NCI-H1417 treated with DMSO at 0.1 percent for 48 hours (cell line): ENCODE measurements at regions not wholly inside any gene's neighbourhood (a gene's known extent, or its start where the extent isn't known, plus 50 kb on each side); places are given as distances from the start of the nearest gene placed in this dataset.

Experiments used
- DNase-seq: peaks from one replicate; lab custom pipeline; 2025; lab: John Stamatoyannopoulos, UW

- no peak for DNase-seq
Observed at GRCh38 chr2:38509947-38510326, 92.8 kb downstream of the HNRNPLL start.

GRCh38 chr2:38509314-38509946 lies 93.3 kb downstream of the HNRNPLL start:
- DNase-seq: no peak

- DNase-seq: peak; percentile 45
Observed at GRCh38 chr2:38508311-38509039, 94.3 kb downstream of the HNRNPLL start.

- no peak for DNase-seq
Observed at GRCh38 chr2:38507712-38508111, 95.0 kb downstream of the HNRNPLL start.

- no peak for DNase-seq
Observed at GRCh38 chr2:38505779-38506178, 96.9 kb downstream of the HNRNPLL start.

- no peak for DNase-seq
Observed at GRCh38 chr2:38504169-38504568, 98.6 kb downstream of the HNRNPLL start.

- DNase-seq: no peak
Observed at GRCh38 chr2:38502107-38502506, 100.6 kb downstream of the HNRNPLL start.

- DNase-seq: no peak
Observed at GRCh38 chr2:38500283-38500634, 102.5 kb downstream of the HNRNPLL start.

- DNase-seq: no peak
Observed at GRCh38 chr2:38499548-38500282, 103.0 kb downstream of the HNRNPLL start.

GRCh38 chr2:38498045-38498481 lies 104.7 kb downstream of the HNRNPLL start:
- no peak for DNase-seq

GRCh38 chr2:38497670-38498037 lies 105.1 kb downstream of the HNRNPLL start:
- no peak for DNase-seq

GRCh38 chr2:38496927-38497669 lies 105.6 kb downstream of the HNRNPLL start:
- DNase-seq: no peak

GRCh38 chr2:38495880-38496279 lies 106.8 kb downstream of the HNRNPLL start:
- no peak for DNase-seq

GRCh38 chr2:38494394-38494793 lies 108.3 kb downstream of the HNRNPLL start:
- no peak for DNase-seq

GRCh38 chr2:38492042-38492615 lies 110.6 kb downstream of the HNRNPLL start:
- DNase-seq: no peak

GRCh38 chr2:38491436-38491835 lies 111.3 kb downstream of the HNRNPLL start:
- no peak for DNase-seq

- no peak for DNase-seq
Observed at GRCh38 chr2:38489846-38490245, 112.8 kb upstream of the ATL2 start.

GRCh38 chr2:38487852-38488251 lies 110.8 kb upstream of the ATL2 start:
- DNase-seq: no peak

GRCh38 chr2:38486213-38487026 lies 109.3 kb upstream of the ATL2 start:
- DNase-seq: no peak

GRCh38 chr2:38485734-38486133 lies 108.7 kb upstream of the ATL2 start:
- no peak for DNase-seq

GRCh38 chr2:38484957-38485356 lies 107.9 kb upstream of the ATL2 start:
- DNase-seq: no peak
